IPS-18a (cell line): ENCODE measurements at regions not wholly inside any gene's neighbourhood (a gene's known extent, or its start where the extent isn't known, plus 50 kb on each side); places are given as distances from the start of the nearest gene placed in this dataset.

ENCODE experiments used
- H3K27ac ChIP-seq: one replicate; pipeline ENCODE4 v1.5.1; 2013; ENCODE audit warnings: low read length
- H3K27me3 ChIP-seq: one replicate; pipeline ENCODE4 v1.6.1; 2013; ENCODE audit warnings: mild to moderate bottlenecking, low read length; ENCODE audit not compliant: control insufficient read depth, insufficient read depth
- H3K36me3 ChIP-seq: one replicate; pipeline ENCODE4 v1.6.1; 2013; ENCODE audit warnings: low read depth, low read length; ENCODE audit not compliant: control insufficient read depth
- H3K4me1 ChIP-seq: one replicate; pipeline ENCODE4 v1.6.1; 2013; ENCODE audit warnings: low read depth, low read length; ENCODE audit not compliant: control insufficient read depth
- H3K4me3 ChIP-seq: one replicate; pipeline ENCODE4 v1.5.1; 2013; ENCODE audit warnings: low read length
- H3K9ac ChIP-seq: one replicate; pipeline ENCODE4 v1.6.1; 2013; ENCODE audit warnings: mild to moderate bottlenecking, low read length, moderate library complexity
- H3K9me3 ChIP-seq: one replicate; pipeline ENCODE4 v1.6.1; 2013; ENCODE audit warnings: low read depth, low read length; ENCODE audit not compliant: control insufficient read depth

DNA sequence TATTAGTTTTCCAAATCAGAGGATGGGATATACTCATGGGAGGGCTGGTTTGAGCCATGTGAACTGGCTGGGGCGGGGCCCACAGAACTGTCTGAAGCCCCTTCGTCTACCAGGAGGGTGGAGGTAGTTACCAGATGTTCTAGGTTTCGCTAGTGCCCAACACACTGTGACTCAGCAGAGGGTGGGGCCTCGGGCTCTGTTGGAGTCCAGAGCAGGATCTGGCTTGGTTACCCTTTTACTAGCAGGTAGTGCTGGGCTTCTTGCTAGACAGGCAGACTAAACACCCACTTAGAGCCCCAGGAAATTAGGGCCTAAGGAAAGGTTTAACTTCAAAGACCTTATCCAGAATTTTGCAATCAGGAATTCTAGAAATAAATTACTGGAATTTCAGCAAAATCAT, 56.2 kb upstream of the CHRDL1 start:
- Histone ChIP-seq H3K27me3 (no peaks in the 10 kb centered on the region), H3K36me3 (no peaks in the 10 kb centered on the region), H3K27ac (no peak overlapping the region), H3K9me3 (no peaks in the 10 kb centered on the region), H3K4me1 (peaks cover 3% of the 10 kb centered on the region), H3K4me3 (no peak overlapping the region), H3K9ac (no peak overlapping the region)

DNA sequence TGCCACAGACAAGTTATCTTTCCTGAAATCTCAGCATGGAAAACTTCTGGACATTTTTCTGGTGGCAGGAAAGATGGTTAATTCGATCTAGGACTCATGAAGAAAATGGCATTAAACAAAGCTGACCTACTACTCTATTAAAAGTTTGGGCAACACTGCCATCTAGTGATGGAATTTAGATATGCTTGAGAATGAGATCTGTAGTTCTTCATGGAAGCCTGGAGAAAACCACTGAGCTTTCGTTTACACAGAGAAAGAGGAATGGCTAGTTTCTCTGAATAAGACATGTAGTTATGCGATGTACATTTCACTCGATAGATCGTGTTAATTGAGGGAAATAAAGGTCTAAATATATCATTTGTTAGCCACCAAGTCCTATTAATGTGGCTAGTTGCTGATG, 51.7 kb upstream of the CHRDL1 start:
- no peak overlapping the region for H3K27ac ChIP-seq
- no peak overlapping the region for H3K4me3 ChIP-seq
- no peaks in the 10 kb centered on the region for H3K9me3 ChIP-seq
- H3K27me3 ChIP-seq = no peaks in the 10 kb centered on the region
- no peaks in the 10 kb centered on the region for H3K36me3 ChIP-seq
- H3K4me1 ChIP-seq = no peaks in the 10 kb centered on the region
- H3K9ac ChIP-seq = no peak overlapping the region

DNA sequence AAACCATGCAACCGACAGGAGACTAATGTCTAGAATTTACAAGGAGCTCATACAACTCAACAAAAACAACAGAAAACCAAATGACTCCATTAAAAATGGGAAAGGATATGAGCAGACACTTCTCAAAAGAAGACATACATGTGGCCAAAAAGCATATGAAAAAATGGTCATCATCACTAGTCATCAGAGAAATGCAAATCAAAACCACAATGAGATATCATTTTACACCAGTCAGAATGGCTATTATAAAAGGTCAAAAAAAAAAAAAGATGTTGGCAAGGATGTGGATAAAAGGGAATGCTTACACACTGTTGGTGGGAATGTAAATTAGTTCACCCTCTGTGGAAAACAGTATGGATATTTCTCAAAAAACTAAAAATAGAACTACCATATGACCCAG, 50.5 kb upstream of the CHRDL1 start:
- Histone ChIP-seq H3K9me3 (no peaks in the 10 kb centered on the region), H3K4me3 (no peak overlapping the region), H3K9ac (no peak overlapping the region), H3K27ac (no peak overlapping the region), H3K27me3 (no peaks in the 10 kb centered on the region), H3K36me3 (no peaks in the 10 kb centered on the region), H3K4me1 (no peaks in the 10 kb centered on the region)
